Inferior parietal cortex (tissue), 1 donor: ENCODE measurements at regions not wholly inside any gene's neighbourhood (a gene's known extent, or its start where the extent isn't known, plus 50 kb on each side); places are given as distances from the start of the nearest gene placed in this dataset.

Experiments
- DNase-seq: peaks from one replicate; pipeline ENCODE4 v3.0.0-alpha.2; 2016; ENCODE audit errors: extremely low spot score

DNA sequence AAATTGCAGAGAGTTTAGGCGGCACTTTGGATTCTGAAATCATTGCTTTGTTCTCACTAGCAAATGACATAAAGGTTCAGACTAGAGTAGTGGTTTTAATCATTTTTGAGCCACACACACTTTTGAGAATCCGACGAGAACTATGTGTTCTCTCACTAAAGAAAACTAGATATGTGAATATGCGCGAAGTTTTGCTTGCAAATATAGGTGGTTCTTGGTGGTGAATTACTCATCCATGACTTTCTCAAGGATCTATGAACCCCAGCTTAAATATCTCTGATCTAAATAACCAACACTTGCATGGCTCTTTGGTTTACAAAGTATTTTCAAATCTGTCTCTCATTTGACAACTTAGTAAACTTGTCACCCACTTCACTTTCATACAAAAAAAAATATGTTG, 54.8 kb downstream of the NOG start:
- no peak for DNase-seq

- DNase-seq, result no peak
Observed at GRCh38 chr17:56648806-56649205, 55.3 kb downstream of the NOG start.

- DNase-seq, result no peak
Observed at GRCh38 chr17:56652628-56653027, 59.1 kb downstream of the NOG start.

DNA sequence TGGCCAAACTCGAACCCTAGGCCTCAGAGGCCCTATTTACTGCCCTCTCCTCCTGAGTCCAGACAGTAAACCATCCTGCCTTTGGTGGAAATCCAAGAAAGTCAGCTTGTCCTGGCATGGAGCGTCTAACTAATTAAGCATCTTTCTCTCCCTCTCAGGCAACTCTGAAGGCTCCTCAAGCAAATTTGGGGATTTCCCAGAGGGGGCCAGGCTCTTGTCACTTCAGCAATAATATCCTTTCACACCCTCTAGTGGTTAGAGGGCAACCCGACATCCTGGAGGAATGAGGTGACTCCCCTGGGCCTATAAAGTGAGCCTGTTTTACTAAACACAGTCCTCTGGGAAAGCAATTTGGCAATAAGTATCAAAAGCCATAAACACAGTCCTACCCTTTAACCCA, 60.4 kb downstream of the NOG start:
- no peak for DNase-seq

GRCh38 chr17:56656701-56657327, 63.3 kb downstream of the NOG start:
- DNase-seq, result no peak

DNA sequence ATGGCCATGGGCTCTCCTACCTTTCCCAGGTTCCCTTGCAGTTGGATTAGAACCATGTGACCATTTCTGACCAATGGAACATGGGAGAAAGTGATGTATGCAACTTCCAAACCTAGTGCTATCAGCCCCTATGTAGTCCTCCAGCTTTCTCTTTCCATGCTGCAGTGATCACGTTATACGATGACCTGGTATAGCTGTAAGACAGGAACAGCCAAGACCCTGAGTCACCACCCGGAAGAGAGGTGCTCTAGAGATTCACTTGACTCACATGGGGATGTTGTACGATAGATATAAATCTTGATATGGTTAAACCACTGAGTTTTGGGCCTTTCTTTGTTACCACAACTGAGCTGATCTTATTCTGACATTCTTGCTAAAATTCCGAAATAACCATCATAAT, 65.1 kb downstream of the NOG start:
- no peak for DNase-seq

DNA sequence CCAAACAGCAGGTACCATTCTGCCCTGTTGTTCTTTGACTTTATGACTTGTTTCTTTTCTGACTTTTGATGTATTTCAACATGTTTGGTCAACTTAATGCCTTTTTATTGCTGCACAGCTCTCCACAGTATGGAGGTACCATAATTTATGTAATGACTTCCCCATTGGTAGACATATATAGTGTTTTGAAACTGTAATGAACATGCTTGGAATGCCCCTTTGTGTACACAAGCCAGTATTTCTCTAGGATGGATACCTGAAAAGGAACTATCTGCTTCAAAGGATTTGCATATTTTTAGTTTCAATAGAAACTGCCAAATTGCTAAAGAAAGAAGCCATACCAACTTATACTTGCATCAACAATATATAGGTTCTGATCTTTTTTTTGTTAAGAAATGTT, 66.1 kb downstream of the NOG start:
- DNase-seq, result no peak

DNA sequence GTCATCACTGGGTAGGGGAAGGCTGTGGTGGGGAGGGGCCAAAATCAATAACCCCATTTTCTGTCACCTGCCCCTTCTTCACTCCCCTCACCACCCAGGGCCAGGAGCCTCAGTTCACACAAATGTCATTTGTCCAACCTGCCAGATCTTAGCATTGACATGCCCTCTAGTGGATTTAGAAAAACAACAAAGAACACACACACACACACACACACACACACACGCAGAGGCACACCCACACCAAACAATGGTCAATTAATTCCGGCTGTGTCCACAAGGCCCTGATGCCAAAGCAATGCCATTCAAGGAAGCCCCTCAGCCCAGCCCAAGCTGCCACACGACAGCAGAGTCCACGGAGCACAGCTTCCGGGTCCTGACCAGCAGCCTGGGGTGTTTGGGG, 68.4 kb downstream of the NOG start:
- DNase-seq, result no peak

DNA sequence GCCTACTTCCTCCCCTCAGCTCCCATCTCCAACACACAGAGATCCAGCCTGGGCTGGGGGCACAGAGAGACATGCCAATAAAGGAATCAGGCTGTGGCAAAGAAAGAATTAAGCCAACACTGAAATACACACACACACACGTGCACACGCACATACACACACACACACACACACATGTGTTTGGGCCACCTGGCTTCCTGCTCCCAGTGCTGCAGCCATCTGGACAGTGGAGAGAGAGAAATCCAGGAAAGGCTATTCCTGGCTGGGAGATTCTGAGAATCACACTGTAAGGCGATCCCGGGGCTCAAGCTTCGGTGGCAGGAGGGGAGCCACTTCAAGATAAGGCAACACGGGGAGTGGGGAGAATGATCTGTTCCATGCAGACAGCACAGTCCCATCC, 72.4 kb downstream of the NOG start:
- no peak for DNase-seq

DNA sequence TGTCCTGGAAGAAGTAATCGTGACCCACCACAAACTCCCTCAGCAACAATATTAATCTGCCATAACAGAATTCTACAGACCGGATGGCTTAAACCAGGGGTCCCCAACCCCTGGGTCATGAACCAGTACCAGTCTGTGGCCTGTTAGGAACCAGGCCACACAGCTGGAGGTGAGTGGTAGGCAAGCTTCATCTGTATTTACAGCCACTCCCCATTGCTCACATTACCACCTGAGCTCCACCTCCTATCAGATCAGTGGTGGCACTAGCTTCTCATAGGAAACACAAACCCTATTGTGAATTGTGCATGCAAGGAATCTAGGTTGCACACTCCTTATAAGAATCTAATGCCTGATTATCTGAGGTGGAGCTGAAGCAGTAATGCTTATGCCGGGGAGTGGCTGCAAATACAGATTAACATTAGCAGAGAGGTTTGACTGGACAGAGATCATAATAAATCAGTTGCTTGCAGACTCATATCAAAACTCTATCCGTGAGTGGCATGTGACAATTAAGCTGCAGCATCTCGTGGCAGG, 74.5 kb downstream of the NOG start:
- DNase-seq, result no peak

DNA sequence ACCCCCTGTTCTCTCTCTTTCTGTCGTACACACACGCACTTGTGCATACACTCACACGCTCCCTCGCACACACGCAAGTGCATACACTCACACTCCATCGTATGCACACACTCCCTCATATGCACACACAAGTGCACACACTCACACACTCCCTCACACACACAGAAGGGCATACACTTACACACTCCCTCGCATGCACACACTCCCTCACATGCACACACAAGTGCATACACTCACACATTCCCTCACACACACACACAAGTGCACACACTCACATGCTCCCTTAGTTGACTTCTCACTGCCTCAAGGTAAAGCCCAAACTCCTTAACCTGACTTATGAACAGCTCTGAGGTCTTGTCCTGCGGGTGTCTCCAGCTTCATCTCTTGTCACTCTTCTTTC, 78.7 kb downstream of the NOG start:
- DNase-seq, result no peak

- no peak for DNase-seq
Observed at GRCh38 chr17:56674401-56674925, 81.0 kb downstream of the NOG start.

DNA sequence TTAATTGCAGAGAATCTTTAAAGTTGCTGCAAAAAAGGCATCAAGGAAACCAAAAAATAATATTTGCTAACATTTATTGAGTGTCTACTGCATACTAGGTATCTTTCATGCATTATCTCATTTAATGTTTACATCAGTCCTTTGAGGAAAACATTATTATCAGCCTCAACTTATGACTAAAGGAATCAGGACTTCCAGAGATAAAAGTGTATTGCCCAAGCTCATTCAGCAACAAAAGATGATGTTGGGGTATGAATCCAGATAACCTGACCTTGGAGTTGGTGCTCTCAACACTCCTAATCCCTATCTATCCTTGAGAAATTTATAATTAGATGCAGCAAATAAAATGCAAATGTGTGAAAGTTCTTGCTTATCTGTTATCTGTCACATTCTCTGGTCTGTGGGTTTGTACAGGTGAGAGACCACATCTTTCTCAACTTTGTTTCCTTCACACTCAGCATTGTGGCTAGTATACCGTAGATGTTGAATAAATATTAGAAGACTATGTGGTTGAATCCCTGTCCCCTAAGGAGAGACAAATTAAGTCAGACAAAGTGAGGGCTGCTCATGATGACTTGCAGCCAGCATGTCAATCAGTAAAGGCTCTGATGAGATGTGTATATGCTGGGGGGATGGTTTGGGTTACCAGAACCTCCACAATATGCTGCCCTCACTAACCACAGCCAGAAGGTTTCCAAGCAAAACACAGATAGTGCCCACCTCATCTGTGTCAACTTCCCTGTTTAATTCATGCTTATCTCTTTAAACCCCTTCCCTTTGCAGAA, 82.6 kb downstream of the NOG start:
- DNase-seq, result no peak

- DNase-seq, result no peak
Observed at GRCh38 chr17:56676810-56677209, 83.3 kb downstream of the NOG start.

DNA sequence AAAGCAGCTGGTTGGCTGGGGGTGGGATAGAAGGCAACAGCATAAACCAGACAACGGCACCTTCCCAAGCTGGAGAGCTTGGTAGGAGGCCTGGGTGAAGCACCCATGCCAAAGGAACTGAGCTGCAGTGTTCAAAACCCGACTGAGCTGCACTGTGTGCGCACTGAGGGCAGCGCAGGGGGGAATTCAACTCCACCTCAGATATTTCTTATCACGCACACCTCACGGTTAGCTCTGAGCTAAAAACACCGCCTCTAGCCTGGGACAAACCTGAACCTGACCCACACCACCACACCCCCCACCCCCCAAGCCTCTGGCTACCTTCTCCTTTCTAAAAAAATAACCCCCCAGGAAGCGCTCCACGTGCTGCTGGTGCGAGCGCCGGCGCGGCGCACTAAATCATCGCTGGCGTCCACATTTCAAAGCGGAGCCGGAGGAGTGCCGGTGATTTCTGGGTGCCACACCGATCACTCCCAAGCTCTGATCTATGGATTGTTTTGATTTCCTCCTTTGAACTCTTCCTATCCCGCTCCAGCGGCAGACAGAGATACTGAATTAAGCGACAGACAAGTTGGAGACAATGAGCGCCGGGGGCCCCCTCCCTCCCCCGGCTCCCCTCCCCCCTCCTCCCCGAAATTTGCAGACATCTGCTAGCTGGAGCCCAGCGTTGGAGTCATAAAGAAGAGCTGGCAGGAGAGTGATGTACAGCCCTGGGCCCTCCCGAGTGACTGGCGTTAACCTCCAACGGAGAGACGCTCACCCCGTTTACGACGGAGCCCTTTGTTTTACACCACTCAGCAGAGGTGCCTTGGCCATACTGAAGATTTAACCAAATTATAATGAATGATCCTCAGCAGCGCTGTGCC, 85.0 kb downstream of the NOG start:
- DNase-seq, result no peak

DNA sequence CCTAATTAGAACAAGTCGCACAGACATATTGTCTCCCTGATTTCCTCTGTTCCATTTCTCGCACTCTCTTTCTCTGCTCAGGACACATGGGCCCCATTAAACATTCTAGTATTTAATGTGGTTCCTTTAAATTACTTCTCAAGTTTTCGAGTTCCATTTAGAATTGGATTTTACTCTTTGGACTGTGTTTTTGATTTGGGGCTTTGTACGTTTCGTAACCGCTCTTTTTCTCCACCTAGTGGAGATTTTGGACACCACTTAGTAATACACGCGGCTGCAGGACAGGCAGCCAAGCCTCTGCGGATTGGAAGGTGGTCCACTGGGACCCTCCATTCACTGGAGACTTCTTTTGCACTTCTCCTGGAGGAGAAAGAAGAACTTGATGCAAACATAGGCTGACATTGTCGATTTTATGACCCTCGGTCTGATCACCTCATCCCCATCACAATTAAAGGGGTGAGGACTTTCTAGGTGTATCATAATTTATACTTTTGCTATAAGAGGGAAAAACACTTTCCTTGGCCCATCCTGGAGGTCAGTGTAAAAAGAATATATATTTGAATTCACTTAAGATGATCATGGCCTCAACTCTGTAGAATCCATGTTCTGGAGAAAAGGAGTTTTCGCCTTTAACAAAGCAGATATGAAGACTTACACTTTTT, 85.7 kb downstream of the NOG start:
- peak; percentile 70 for DNase-seq

DNA sequence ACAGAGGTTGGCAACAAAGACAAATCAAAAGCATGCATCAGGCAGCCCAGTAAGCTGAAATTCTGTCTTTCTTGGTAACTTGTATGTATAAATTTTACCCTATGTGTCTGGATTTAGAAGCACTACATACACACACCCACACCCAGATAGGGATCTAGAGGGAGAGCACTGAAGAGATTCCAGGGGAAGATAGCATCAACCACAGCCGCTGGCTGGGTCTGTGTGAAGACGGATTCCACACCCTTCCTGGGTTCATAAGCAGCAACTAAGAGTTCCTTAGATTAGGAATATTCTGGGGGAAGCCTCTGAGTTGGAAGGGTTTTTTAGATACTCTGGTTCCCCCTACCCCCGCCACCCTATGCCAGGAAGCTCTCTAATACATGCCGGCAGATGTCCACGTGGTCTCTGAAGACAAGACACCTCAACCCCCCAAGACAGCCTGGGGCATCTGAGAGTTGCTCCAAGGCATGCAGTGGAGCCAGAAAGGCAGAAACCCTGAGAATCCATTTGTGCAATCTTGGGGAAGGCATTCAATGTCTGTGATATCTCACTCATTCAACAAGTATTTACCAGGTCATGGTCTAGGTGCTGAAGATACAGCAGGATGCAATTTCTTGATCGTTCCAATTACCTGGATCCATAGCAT, 86.4 kb downstream of the NOG start:
- no peak for DNase-seq

GRCh38 chr17:56680676-56681075, 87.2 kb downstream of the NOG start:
- no peak for DNase-seq

- DNase-seq, result no peak
Observed at GRCh38 chr17:56681561-56682266, 88.2 kb downstream of the NOG start.

DNA sequence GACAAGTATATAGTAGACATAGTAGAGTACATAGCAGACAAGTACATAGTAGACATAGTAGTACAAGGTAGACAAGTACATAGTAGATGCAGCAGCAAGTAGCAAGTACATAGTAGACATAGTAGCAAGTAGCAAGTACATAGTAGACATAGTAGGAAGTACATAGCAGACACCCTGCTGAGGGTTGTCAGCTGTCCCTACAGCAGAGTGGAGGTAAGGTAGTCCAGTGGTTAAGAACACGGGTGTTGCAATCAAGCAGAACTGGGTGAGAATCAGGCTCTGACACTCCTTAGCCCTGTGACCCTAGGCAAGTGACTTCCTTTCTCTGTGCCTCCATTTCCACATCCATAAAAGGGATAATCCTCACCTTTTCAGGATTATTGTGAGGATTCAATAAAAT, 94.7 kb downstream of the NOG start:
- DNase-seq, result no peak
